ENCODE measurements at regions not wholly inside any gene's neighbourhood (a gene's known extent, or its start where the extent isn't known, plus 50 kb on each side); places are given as distances from the start of the nearest gene placed in this dataset.

DNA sequence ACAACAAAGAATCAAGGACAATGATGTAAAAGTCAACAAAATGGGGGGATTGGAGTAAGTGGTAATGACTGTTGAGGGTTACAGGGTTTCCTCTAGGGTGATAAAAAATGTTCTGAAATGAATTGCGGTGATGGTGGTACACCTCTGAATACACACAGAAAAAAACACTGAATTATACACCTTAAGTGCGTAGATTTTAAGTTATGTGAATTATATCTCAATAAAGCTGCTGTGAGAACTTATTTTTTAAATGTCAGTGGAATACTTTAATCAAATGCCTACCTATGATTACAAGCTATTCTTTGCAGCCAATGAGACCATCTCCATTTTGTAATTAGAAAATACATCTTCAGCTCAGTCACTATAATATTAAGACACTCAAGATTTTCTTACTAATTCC is 53.5 kb downstream of the ZNF608 start:
- Mint-ChIP-seq H3K9me3 (ENCODE audit: low read depth, unreplicated experiment) (no peaks in the 10 kb centered on the region), H3K36me3 (ENCODE audit: insufficient read depth, unreplicated experiment) (no peaks in the 10 kb centered on the region), H3K27me3 (ENCODE audit: unreplicated experiment) (no peaks in the 10 kb centered on the region), H3K27ac (ENCODE audit: unreplicated experiment) (no peak overlapping the region), H3K4me3 (ENCODE audit: low read depth, unreplicated experiment) (no peak overlapping the region), H3K4me1 (ENCODE audit: low read depth, unreplicated experiment) (no peaks in the 10 kb centered on the region)
- TF ChIP-seq, protein P1, sequence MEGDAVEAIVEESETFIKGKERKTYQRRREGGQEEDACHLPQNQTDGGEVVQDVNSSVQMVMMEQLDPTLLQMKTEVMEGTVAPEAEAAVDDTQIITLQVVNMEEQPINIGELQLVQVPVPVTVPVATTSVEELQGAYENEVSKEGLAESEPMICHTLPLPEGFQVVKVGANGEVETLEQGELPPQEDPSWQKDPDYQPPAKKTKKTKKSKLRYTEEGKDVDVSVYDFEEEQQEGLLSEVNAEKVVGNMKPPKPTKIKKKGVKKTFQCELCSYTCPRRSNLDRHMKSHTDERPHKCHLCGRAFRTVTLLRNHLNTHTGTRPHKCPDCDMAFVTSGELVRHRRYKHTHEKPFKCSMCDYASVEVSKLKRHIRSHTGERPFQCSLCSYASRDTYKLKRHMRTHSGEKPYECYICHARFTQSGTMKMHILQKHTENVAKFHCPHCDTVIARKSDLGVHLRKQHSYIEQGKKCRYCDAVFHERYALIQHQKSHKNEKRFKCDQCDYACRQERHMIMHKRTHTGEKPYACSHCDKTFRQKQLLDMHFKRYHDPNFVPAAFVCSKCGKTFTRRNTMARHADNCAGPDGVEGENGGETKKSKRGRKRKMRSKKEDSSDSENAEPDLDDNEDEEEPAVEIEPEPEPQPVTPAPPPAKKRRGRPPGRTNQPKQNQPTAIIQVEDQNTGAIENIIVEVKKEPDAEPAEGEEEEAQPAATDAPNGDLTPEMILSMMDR (IDR thresholded peaks at IDR 0.05; ENCODE audit: unreplicated experiment): no peak
- CTCF ChIA-PET: no interaction called here
- no peak for DNase-seq
- BruUV-seq (replicated peaks): no TSS peak
- intact Hi-C loops (cut with micrococcal nuclease; ENCODE audit: unreplicated experiment): no loop called here

- Mint-ChIP-seq H3K4me3 (ENCODE audit: low read depth, unreplicated experiment) (no peak overlapping the region), H3K27ac (ENCODE audit: unreplicated experiment) (no peak overlapping the region), H3K4me1 (ENCODE audit: low read depth, unreplicated experiment) (no peaks in the 10 kb centered on the region), H3K9me3 (ENCODE audit: low read depth, unreplicated experiment) (no peaks in the 10 kb centered on the region), H3K36me3 (ENCODE audit: insufficient read depth, unreplicated experiment) (no peaks in the 10 kb centered on the region), H3K27me3 (ENCODE audit: unreplicated experiment) (no peaks in the 10 kb centered on the region)
- intact Hi-C loops (cut with micrococcal nuclease; ENCODE audit: unreplicated experiment): no loop called here
- CTCF ChIA-PET: no interaction called here
- TF ChIP-seq, protein P1 (IDR thresholded peaks at IDR 0.05; ENCODE audit: unreplicated experiment): no peak
- BruUV-seq (replicated peaks): no TSS peak
- DNase-seq: no peak
Measured at GRCh38 chr5:124692324-124692723, 54.1 kb downstream of the ZNF608 start.

DNA sequence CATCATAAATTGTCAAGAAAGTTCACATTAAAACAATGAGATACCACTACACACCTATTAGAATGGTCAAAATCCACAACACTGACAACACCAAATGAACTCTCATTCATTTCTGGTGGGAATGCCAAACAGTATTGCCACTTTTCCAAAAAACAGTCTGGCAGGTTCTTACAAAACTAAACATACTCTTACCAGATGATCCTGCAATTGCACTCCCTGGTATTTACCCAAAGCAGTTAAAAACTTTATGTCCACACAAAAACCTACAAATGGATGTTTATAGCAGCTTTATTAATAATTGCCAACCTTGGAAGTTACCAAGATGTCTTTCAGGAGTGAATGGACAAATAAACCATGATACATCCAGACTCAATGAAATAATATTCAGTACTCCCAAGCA is 56.8 kb downstream of the ZNF608 start:
- H3K27me3 Mint-ChIP-seq (ENCODE audit: unreplicated experiment): no peaks in the 10 kb centered on the region
- no peak overlapping the region for H3K27ac Mint-ChIP-seq (ENCODE audit: unreplicated experiment)
- DNase-seq: no peak
- CTCF ChIA-PET: interaction anchor here (1.2 kb wide), 1 partner anchor 10 kb away, joined by 3 read pairs; no protein-coding TSS in a partner anchor
- no peaks in the 10 kb centered on the region for H3K9me3 Mint-ChIP-seq (ENCODE audit: low read depth, unreplicated experiment)
- no peak overlapping the region for H3K4me3 Mint-ChIP-seq (ENCODE audit: low read depth, unreplicated experiment)
- intact Hi-C loops (cut with micrococcal nuclease; ENCODE audit: unreplicated experiment): no loop called here
- H3K36me3 Mint-ChIP-seq (ENCODE audit: insufficient read depth, unreplicated experiment): no peaks in the 10 kb centered on the region
- no TSS peak for BruUV-seq (replicated peaks)
- TF ChIP-seq, protein P1 (IDR thresholded peaks at IDR 0.05; ENCODE audit: unreplicated experiment): no peak
- peaks cover under 1% of the 10 kb centered on the region for H3K4me1 Mint-ChIP-seq (ENCODE audit: low read depth, unreplicated experiment)

DNA sequence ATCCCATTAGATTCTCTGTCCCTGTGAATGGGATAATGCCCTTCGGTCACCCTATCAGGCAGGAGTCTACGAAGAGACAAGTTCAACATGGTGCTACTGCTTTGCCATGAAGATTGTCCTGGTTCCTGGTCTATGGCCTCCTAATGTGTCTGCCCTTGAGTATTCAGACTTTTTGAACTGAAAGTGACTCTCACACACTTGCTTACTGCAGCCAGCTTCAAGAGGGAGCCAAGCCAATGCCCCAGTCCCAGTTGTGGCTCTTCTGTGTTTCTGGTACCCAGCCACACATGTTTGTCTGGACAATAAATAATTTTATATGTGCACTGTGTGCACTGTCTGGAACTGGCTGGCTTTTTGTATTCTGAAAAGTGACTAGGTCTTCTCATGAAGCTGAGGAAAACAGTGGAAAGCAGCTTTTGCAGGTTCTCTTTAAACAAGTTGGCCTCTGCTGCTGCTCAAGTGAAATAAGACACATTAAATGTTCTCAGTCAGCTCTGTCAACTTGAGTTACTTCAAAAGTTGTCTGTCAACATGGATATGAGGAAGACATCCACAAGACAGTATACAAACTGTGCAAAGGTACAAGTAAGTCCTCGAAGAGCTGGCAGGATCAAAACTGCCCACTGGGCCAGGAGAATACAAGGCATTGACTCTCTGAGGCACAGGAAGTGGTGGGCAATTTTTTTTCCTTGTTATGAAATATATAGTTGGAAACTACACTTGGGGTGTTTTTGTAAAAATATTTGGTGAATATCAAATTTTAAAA is 60.0 kb downstream of the ZNF608 start:
- no TSS peak for BruUV-seq (replicated peaks)
- Mint-ChIP-seq H3K36me3 (ENCODE audit: insufficient read depth, unreplicated experiment) (no peaks in the 10 kb centered on the region), H3K27me3 (ENCODE audit: unreplicated experiment) (no peaks in the 10 kb centered on the region), H3K4me3 (ENCODE audit: low read depth, unreplicated experiment) (no peak overlapping the region), H3K9me3 (ENCODE audit: low read depth, unreplicated experiment) (peaks cover 2% of the 10 kb centered on the region), H3K27ac (ENCODE audit: unreplicated experiment) (no peak overlapping the region), H3K4me1 (ENCODE audit: low read depth, unreplicated experiment) (peaks cover 21% of the 10 kb centered on the region)
- CTCF ChIA-PET: interaction anchor here (0.6 kb wide), 1 partner anchor 1680 kb away, joined by 3 read pairs; no protein-coding TSS in a partner anchor
- no peak for DNase-seq
- intact Hi-C loops (cut with micrococcal nuclease; ENCODE audit: unreplicated experiment): no loop called here
- TF ChIP-seq, protein P1 (IDR thresholded peaks at IDR 0.05; ENCODE audit: unreplicated experiment): no peak
